LNCaP clone FGC (cell line): ENCODE measurements at regions not wholly inside any gene's neighbourhood (a gene's known extent, or its start where the extent isn't known, plus 50 kb on each side); places are given as distances from the start of the nearest gene placed in this dataset.

Experiments
- DNase-seq: peaks from one replicate; pipeline ENCODE4 v3.0.0-alpha.2; 2011; ENCODE audit warnings: low read depth
- H3K4me3 ChIP-seq: 2 replicates; pipeline ENCODE4 v1.5.1; 2011; ENCODE audit warnings: mild to moderate bottlenecking, low read depth, low read length, control low read depth
- CTCF ChIP-seq: IDR thresholded peaks from 2 replicates; pipeline ENCODE4 v1.5.1; 2012; ENCODE audit warnings: mild to moderate bottlenecking; ENCODE audit not compliant: control insufficient read depth, insufficient read depth; ENCODE audit errors: extremely low read depth

GRCh38 chr19:31140717-31141116 is 208.5 kb downstream of the TSHZ3 start:
- TF ChIP-seq CTCF, result no peak
- H3K4me3 ChIP-seq, result no peak overlapping the region
- no peak for DNase-seq

- no peak overlapping the region for H3K4me3 ChIP-seq
- no peak for TF ChIP-seq CTCF
- no peak for DNase-seq
Measured at GRCh38 chr19:31139871-31140505, 209.2 kb downstream of the TSHZ3 start.

GRCh38 chr19:31138077-31138476 is 211.2 kb downstream of the TSHZ3 start:
- DNase-seq, result no peak
- H3K4me3 ChIP-seq, result no peak overlapping the region
- no peak for TF ChIP-seq CTCF

- no peak for DNase-seq
- no peak for TF ChIP-seq CTCF
- H3K4me3 ChIP-seq, result no peak overlapping the region
Measured at GRCh38 chr19:31135841-31136240, 213.4 kb downstream of the TSHZ3 start.

GRCh38 chr19:31132753-31133110 is 216.5 kb downstream of the TSHZ3 start:
- DNase-seq, result no peak
- no peak for TF ChIP-seq CTCF
- H3K4me3 ChIP-seq, result no peak overlapping the region

- H3K4me3 ChIP-seq, result no peak overlapping the region
- DNase-seq, result no peak
- no peak for TF ChIP-seq CTCF
Measured at GRCh38 chr19:31128291-31128690, 220.9 kb downstream of the TSHZ3 start.
